ENCODE measurements at regions not wholly inside any gene's neighbourhood (a gene's known extent, or its start where the extent isn't known, plus 50 kb on each side); places are given as distances from the start of the nearest gene placed in this dataset.

- TF ChIP-seq EP300 (IDR thresholded peaks at IDR 0.05; ENCODE audit: borderline replicate concordance) = no peak
- no peak for TF ChIP-seq CREB1 (IDR thresholded peaks at IDR 0.05; ENCODE audit: low read depth)
- no peak for TF ChIP-seq YY1 (IDR thresholded peaks at IDR 0.05; ENCODE audit: low read depth)
- no peak for TF ChIP-seq TAF1 (IDR thresholded peaks at IDR 0.05; ENCODE audit: low read depth)
- no peak for TF ChIP-seq USF1 (IDR thresholded peaks at IDR 0.05)
- no peak for TF ChIP-seq RAD21 (IDR thresholded peaks at IDR 0.05; ENCODE audit: low read depth)
- TF ChIP-seq FOXM1 (IDR thresholded peaks at IDR 0.05; ENCODE audit: borderline replicate concordance, low read depth) = no peak
Observed at GRCh38 chr5:3899093-3899492, 303.5 kb downstream of the IRX1 start.

Measured in Ishikawa (cell line).